ENCODE measurements at regions not wholly inside any gene's neighbourhood (a gene's known extent, or its start where the extent isn't known, plus 50 kb on each side); places are given as distances from the start of the nearest gene placed in this dataset.

DNA sequence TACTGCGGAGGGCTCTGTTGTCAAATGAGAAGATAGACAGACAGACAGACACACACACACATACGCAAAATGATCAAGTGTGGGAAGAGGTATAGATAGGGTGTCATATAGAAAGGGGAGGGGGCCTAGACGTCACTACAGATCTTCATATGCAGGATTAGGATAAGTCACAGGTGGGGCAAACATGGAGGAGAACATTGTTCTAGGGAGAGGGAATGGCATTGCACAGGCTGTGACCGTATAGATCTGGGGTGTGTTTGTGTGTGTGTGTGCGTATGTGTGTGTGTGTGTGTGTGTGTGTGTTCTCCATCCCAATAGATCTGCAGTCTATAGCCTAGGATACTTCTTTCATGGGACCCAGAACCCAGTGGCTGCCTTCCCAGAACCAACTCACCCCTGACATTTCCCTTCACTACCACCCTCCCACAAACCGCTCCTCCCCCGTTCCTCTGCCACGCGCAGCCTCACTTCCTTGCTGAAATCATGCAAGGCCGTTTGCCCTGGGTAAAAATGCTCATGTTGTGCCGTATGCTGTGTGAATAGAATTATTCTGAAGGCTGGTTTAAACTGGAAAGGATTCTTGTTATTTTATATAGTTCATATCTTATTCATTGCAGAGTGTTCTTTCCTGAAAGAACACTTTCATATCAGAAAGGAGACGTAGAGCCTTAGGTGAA, 50.5 kb upstream of the CCL1 start:
- DNase-seq (ENCODE audit: low read depth): no peak
- TF ChIP-seq, protein P1, sequence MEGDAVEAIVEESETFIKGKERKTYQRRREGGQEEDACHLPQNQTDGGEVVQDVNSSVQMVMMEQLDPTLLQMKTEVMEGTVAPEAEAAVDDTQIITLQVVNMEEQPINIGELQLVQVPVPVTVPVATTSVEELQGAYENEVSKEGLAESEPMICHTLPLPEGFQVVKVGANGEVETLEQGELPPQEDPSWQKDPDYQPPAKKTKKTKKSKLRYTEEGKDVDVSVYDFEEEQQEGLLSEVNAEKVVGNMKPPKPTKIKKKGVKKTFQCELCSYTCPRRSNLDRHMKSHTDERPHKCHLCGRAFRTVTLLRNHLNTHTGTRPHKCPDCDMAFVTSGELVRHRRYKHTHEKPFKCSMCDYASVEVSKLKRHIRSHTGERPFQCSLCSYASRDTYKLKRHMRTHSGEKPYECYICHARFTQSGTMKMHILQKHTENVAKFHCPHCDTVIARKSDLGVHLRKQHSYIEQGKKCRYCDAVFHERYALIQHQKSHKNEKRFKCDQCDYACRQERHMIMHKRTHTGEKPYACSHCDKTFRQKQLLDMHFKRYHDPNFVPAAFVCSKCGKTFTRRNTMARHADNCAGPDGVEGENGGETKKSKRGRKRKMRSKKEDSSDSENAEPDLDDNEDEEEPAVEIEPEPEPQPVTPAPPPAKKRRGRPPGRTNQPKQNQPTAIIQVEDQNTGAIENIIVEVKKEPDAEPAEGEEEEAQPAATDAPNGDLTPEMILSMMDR (IDR thresholded peaks at IDR 0.05; ENCODE audit: control insufficient read depth, insufficient read depth, low read depth, low read length, missing control alignments): no peak
- no peak overlapping the region for H3K4me3 ChIP-seq (ENCODE audit: control insufficient read depth, low read depth, low read length)

DNA sequence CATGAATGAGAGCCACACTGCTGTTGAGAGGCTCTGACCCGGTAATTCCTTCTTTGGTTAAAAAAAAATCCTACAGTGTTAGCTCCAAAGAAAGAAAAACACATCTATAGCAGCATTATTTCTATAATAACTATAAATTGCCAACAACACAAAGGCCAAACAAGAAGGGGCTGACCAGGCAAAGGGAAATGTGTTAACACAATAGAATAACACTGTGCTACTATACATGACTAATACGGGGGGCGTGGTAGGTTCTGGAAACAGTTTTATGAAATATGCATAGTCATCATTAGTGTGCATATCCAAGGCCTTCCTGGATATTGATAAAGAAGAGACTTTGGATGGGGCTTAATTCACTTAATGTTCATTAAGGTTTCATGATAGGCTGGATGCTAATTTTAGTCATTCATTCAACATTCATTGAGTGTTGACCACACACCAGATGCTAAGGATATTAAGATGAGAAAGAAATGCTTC, 50.0 kb upstream of the CCL1 start:
- no peak for DNase-seq (ENCODE audit: low read depth)
- TF ChIP-seq, protein P1 (IDR thresholded peaks at IDR 0.05; ENCODE audit: control insufficient read depth, insufficient read depth, low read depth, low read length, missing control alignments): no peak
- no peak overlapping the region for H3K4me3 ChIP-seq (ENCODE audit: control insufficient read depth, low read depth, low read length)

Measured in AG09309 (cell line).